ENCODE measurements at regions not wholly inside any gene's neighbourhood (a gene's known extent, or its start where the extent isn't known, plus 50 kb on each side); places are given as distances from the start of the nearest gene placed in this dataset.
"Not testable (repeated sequence)": the region's sequence is repeated elsewhere in the genome, so short reads cannot be mapped to it uniquely, and the experiment has no call there.

DNA sequence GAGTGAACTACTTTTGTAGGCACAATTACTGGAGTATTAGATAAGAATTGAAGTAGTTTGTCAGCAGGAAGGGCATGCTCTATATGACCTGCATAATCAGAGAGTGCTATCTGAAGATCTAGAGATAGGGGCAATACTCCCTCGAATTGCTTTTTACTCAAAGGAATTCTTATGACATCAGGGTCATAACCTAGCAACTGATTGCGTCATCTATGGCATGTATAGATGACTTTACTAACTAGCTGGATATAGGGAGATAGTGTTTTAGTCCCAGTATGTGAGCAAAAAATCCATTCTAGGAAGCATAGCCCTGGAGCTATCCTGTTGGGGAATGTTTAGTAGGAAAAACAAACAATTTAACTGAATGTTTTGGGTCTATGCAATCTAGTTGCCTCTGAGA is 109.5 kb upstream of the ZNF267 start:
- DNase-seq, result no peak

GRCh38 chr16:31767267-31767666 is 106.3 kb upstream of the ZNF267 start:
- no peak for DNase-seq

DNA sequence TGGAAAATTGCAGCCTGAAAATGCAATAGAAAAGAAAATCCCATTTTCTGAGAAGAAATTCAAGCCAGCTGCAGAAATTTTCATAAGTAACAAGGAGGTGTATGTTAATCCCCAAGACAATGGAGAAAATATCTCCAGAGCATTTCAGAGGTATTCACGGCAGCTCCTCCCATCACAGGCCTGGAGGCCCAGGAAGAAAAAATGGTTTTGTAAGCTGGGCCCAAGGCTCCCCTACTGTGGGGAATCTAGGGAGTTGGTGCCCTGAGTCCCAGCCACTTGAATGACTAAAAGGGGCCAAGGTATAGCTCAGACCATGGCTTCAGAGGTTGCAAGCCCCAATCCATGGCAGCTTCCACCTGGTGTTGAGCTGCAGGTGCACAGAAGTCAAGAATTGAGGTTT is 93.3 kb upstream of the ZNF267 start:
- no peak for DNase-seq

- no peak for DNase-seq
Observed at GRCh38 chr16:31785126-31785525, 88.5 kb upstream of the ZNF267 start.

GRCh38 chr16:31807086-31807485 is 66.5 kb upstream of the ZNF267 start:
- DNase-seq, result no peak

- no peak for DNase-seq
Observed at GRCh38 chr16:31810863-31811262, 62.7 kb upstream of the ZNF267 start.

DNA sequence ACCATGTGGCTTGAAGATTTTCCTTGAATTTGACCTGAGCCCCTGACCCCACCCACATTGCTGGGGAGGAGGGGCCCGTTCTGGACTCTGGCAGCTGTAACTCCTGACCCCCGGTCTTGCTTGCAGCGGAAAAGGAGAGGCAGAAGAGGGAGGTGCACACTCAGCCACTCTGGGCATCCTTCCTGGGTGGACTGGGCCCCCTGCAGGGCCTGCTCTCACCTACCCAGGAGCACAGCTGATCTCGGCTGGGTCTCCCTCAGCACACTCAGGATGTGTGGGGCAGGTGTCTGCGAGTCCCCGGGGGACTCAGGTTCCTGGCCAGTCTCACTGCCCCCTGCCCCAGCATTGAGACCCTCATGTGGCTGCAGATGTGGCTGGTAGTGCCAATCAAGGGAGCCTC is 57.5 kb upstream of the ZNF267 start:
- not testable (repeated sequence) for DNase-seq

DNA sequence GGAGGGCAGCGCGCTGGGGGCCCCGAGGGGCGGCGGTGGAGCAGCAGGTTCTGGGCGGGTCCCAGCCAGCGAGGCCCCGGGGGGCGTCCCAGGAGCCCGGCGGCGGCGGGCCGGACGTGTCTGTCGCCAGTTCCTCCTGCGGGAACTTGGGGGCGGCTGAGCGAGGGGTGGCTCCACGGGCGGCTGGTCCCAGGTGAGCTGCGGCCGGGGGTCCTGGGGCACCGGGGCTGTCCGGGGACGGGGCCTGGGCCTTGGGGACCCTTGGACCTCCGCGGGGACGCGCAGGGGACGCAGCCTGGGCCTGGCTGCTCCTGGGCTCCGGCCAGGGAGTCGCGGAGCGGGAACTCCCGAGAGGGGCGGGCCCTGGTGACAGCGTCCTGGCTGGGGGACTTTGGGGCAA is 54.2 kb upstream of the ZNF267 start:
- no peak for DNase-seq

DNA sequence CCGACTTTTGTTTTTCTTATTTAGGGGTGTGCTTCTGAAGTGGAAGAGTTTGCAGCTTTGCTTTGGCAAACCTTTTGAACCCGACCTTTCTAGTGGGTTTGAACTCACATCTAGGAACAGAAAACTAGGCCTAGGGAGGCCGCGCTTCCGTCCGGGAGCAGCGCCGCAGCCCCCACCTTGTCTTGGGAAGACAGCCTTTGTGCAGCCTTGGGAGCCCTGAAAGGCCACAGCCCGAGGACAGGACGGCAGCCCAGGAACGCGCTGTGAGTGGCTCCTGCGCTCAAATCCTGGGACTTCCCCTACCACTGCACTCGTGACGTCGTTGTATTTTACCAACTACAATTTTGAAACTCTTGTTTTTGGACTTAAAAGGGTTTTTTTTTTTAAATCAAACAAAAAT is 53.7 kb upstream of the ZNF267 start:
- no peak for DNase-seq
